ENCODE measurements at regions not wholly inside any gene's neighbourhood (a gene's known extent, or its start where the extent isn't known, plus 50 kb on each side); places are given as distances from the start of the nearest gene placed in this dataset.

GRCh38 chr11:45596571-45596970 is 68.9 kb downstream of the CHST1 start:
- TF ChIP-seq CTCF (IDR thresholded peaks at IDR 0.05; ENCODE audit: insufficient read depth, low read length) (no peak), POLR2AphosphoS5 (IDR thresholded peaks at IDR 0.05; ENCODE audit: low read depth) (no peak), REST (IDR thresholded peaks at IDR 0.05; ENCODE audit: insufficient replicate concordance, low read depth) (no peak), GABPA (IDR thresholded peaks at IDR 0.05; ENCODE audit: low read depth) (no peak)

All from HL-60 (cell line).